Activated CD4-positive, alpha-beta T cell treated with anti-CD3 and anti-CD28 coated beads for 24 hours (primary cell): ENCODE measurements at regions not wholly inside any gene's neighbourhood (a gene's known extent, or its start where the extent isn't known, plus 50 kb on each side); places are given as distances from the start of the nearest gene placed in this dataset.

ENCODE experiments used
- DNase-seq, 2 donors: peaks; one replicate each; pipeline ENCODE4 v3.0.0-alpha.2; 2020; ENCODE audit warnings: low read depth in 2 of 2

- no peak for DNase-seq
These were observed 208.8 kb upstream of the RAB4A start for GRCh38 chr1:229062135-229062534.

DNA sequence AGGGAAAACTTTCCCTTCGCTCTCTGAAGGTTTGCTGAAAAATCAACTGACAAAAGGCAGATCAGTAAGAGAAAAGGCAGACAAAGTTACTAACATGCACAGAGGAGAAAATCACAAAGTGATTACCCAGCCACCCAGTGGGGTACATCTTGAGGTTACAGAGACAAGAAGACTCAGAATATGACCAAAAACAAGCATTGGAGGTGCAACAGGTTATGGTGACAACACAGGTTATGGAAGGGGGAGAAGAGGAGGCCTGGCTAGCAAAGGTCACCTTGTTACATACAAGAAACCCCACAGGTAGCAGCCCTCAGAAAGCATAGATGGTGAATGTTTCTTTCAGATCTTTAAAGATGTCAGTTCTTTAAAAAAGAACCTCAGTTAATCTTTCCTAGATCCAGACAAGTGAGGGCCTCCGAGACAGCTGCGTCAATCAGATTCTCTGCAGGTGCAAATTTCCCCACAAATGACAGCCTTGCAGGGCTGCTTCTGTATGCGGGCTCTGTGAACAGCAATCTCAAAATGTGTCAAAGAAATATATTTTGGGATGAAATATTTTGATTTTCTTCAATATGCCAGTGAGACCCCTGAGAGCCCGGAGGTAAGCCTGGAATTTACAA lies 207.6 kb upstream of the RAB4A start:
- no peak for DNase-seq

GRCh38 chr1:229064320-229065168 lies 206.4 kb upstream of the RAB4A start:
- DNase-seq, result no peak

GRCh38 chr1:229065613-229066012 lies 205.3 kb upstream of the RAB4A start:
- DNase-seq, result no peak

DNA sequence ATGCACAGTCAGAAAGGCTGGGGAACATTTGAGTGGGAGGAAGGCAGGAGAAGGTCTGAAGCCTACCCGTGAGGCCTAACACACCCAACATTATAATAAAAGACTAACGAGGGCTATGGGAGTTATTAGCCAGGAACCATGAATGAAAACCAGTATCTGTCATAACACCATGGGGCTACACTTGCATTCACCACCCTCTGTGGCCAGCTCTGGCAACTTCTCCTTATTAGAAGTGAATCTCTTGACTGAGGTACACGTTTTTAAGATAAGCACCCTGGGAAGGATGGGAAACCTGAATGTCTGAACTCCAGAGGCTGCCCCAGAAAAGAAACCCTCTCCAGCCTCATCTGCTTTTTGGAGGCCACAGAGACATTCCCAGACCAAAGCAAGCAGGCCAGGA lies 204.3 kb upstream of the RAB4A start:
- DNase-seq, result no peak

DNA sequence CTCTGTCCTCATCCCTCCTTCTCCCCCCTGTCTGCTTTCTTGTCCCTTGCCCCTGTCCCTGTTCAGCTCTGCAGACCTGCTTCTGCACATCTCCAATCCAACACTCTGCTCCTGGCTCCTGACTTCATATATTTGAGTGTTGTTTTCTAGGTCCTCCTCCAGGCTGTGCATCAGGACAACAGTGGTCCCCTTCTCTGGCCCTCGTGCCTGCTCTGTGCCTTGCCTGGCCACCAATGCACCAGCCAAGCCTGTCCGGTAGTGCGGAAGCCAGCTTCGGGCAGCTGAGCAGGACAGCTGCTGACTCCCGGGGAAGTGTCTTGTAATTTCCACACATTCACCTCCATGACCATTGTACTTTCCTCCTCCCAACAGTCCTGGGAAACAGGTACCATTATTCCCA lies 203.4 kb upstream of the RAB4A start:
- DNase-seq, result no peak

DNA sequence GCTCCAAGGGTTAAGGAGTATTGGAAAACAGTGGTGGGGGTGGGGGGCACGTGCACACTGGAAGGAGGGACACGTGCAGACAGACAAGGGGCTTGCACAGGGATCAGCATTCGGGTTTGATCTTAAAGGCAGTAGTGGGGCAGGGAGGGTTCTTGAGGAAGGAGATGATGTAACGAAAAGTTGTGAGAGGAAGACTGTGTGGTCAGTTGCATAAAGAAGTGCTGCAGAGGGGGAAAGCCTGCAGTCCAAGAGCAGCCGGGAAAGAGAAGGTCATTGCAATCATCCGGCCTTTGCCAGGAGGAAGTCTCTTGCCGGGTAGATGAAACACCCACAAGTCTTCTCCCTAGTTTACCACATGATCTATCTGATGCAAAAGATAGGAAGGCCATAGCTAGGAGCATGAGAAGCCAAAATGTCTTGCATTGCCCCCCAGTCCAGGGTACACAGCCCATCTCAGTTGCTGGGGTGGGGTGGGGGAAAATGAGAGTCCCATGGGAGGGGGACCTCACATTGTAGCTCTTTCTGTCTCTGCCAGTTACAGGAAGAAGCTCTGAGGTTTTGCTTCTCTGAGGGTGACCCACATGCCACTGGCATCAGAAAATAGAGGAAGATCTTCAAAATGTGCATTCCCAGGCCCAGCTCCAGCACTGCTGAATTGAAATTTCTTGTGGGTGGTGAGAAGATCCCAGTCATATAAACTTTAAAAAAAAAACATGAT lies 202.5 kb upstream of the RAB4A start:
- no peak for DNase-seq

DNA sequence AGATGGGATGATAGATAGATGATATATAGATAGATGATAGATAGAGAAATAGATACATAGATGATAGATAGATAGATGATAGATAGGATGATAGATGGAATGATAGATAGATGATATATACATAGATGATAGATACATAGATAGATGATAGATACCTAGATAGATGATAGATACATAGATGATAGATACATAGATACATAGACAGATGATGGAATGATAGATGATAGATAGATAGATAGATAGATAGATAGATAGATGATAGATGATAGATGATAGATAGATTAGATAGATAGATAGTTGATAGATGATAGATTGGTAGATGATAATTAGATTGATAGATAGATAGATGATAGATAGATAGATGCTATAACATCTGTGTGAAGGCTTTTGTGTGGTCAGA lies 201.7 kb upstream of the RAB4A start:
- DNase-seq, result no peak

DNA sequence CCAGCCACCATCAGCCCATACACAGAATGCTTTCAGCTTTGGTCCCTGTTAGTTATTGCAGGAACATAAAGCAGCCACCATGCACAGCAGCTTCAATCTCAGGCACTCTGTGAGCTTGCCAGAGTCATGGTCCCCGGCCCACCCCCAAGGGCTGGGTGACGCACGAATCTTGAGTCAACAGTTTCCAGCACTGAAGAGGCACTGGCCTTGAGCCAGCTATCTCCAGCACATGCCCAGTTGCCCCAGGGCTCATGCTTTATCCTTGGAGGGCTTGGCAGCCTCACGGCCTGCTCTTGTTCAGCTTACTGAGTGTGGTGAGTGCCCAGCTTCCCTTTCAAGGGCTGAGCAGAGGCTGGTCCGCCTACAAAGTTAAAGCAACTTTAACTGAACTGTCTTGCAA lies 200.7 kb upstream of the RAB4A start:
- no peak for DNase-seq

DNA sequence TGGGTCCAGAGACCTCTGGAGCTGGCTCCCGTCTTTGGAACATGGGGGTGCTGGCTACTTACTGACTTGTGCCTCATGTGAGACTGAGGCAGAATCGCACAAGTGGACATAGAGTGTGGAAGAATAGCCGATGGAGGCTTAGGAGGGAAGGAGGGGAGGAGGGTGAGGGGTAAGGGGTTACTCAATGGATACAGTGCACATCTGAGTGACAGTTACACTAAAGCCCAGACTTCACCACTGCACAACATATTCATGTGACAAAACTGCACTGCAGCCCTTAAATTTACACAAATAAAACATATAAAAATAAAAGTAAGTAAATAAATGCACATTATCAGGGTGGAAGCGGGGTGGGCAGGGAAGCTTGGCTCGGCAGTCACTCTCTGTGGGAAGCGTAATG lies 197.7 kb upstream of the RAB4A start:
- DNase-seq, result no peak

- DNase-seq, result no peak
These were observed 195.7 kb upstream of the RAB4A start for GRCh38 chr1:229075217-229075616.

DNA sequence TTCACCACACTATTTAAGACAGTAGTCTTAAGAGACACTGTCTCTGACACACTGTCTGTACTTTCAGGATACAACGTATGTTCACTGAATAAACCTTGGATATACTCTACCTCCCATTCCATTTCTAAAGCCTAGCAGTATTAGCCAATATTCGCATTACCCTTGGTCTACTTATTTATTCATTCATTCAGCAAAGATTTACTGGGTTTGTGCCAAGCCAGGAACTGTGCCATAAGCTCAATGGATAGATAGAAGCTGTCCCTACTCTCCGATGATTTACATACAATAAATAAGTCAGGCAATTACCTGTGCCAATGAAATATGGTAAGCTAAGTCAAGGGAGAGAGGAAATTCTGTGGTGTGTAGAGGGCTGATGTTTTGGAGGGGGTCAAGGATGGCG lies 195.2 kb upstream of the RAB4A start:
- DNase-seq, result no peak

DNA sequence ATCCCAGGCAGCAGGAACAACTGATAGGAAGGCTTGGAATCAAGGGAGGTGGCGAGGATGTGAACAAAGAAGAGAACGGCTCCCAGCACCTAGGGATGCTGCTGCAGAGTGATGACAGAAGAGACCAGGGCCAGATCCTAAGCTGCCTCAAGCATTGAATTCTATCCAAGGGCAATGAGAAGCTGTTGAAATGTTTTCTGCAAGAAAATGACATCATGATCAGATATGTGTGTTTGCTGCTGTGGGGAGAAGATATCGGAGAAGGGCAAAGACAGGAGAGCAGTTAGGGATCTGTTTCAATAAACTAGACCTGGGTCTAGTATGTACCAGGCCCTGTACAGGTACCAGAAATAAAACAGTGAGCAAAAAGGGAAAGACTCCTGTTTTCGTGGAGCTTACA lies 194.7 kb upstream of the RAB4A start:
- no peak for DNase-seq

GRCh38 chr1:229079016-229079595 lies 191.8 kb upstream of the RAB4A start:
- DNase-seq, result no peak

GRCh38 chr1:229080361-229080760 lies 190.6 kb upstream of the RAB4A start:
- no peak for DNase-seq

GRCh38 chr1:229085291-229085690 lies 185.6 kb upstream of the RAB4A start:
- DNase-seq, result no peak

GRCh38 chr1:229086091-229086490 lies 184.8 kb upstream of the RAB4A start:
- no peak for DNase-seq

- DNase-seq, result no peak
These were observed 184.2 kb upstream of the RAB4A start for GRCh38 chr1:229086686-229087085.

DNA sequence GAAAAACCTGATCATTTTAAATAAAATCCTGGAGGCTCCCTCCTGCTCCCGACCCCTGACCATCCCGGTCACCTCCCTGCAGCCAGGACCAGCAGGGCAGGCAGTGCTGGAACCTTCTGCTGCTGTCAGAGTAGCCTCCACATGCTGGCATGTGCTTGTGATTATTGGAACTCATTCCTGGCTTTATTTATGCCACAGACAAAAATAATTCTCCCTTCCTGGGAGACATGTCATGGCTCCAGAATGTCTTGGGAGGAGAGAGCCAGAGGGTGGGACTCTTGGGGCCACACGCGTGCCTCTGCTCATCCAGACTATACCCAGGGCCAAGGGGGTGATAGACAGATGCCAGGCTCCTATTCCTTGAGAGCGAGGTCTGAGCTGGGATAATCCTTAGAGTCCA lies 183.6 kb upstream of the RAB4A start:
- no peak for DNase-seq

GRCh38 chr1:229087906-229088305 lies 183.0 kb upstream of the RAB4A start:
- no peak for DNase-seq

- DNase-seq, result no peak
These were observed 182.2 kb upstream of the RAB4A start for GRCh38 chr1:229088711-229089110.

DNA sequence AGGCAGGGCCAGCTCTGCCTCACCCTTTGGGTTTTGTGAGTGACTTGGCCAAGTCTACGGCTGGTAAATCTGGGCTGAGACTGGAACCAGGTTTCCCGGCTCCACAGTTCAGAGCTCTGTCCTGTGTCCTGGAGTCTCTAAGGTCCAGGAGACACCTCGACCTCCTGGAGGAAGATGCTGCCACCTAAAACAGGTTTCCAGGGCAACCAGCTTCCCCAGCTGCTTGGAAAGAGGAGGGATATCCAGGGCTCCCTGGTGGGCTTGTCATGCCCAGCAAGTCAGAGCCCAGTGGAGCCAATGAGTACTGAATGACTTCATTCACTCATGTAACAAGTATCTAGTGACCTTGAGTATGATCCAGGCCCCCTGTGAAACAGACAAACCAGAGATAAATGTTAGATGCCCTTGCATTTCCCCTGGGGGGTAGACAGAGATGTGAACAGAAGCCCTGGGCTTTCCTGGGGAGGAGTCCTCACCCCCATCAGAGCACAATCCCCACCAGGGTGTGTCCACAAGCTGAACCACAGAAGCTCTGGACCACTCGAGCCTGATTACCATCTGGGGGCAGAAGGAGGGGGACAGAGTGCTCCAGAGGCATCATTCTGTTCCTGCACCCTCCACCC lies 181.2 kb upstream of the RAB4A start:
- DNase-seq, result no peak
